AG09319 (cell line): ENCODE measurements at regions not wholly inside any gene's neighbourhood (a gene's known extent, or its start where the extent isn't known, plus 50 kb on each side); places are given as distances from the start of the nearest gene placed in this dataset.

ENCODE experiments used
- DNase-seq: peaks from one replicate; pipeline ENCODE4 v3.0.0-alpha.2; 2010; ENCODE audit warnings: low read depth; ENCODE audit errors: extremely low read depth
- CTCF ChIP-seq: IDR thresholded peaks from 2 replicates; pipeline ENCODE4 v1.5.1; 2011; ENCODE audit warnings: low read depth, mild to moderate bottlenecking, inconsistent platforms, low read length, moderate library complexity

DNA sequence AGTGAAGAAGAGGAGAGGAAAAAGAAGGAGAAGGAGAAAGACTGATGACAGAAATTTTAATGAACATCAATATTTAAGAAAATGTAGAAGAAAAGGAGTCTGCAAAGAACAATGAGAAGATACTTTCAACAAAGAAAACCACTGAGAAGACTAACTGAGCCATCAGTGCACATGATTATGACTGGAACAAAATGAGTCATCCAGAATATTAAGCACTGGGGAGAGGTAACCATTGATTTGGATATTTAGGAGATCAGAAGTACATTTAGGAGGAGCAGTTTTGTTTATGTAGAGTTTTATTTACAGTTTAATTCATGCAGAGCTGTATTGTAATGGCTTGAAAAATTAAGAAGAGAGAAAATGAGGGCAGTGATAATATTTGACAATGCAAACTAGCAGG is 159.1 kb downstream of the C12orf50 start:
- DNase-seq: no peak
- no peak for TF ChIP-seq CTCF

- TF ChIP-seq CTCF: peak; percentile 64
- DNase-seq: no peak
These were observed 162.5 kb downstream of the C12orf50 start for GRCh38 chr12:87866578-87867292.

DNA sequence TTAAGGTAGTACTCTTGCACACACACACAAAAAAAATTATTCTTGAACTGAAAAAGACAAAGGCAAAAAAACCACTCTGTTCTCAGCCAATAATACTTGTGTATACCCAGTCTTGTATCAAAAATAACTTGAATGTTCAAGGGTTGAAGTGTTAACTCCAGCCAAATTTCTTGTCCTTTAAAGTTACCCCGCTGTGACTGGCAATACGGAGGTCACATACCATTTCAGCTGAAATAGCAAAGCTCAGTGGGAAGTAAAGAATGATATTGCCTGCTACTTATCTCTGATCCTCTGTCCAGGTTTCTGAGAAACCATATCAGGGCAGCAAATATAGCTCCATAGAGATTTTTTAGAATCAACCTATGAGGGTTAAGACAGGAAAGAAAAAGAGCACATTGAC is 167.4 kb downstream of the C12orf50 start:
- DNase-seq: no peak
- no peak for TF ChIP-seq CTCF

- no peak for DNase-seq
- TF ChIP-seq CTCF: no peak
These were observed 175.7 kb downstream of the C12orf50 start for GRCh38 chr12:87853448-87854003.

DNA sequence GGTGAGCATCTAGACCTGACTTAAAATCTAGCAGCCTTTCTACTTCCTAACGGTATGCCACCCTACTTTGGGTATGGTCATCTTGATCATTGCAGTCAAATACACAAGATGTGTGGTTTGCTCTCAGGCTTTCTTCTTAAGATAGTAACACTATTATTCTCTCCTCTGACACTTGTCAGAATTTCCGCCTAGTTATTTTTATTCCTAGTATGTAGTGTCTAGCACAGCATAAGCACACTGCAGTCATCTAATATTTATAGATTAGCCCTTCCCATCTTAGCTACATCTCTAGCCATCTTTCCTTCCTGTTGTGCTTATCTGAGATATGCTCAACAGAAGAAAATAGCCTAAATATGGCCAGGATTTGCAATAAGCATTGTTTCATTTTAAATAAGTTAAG is 180.1 kb downstream of the C12orf50 start:
- TF ChIP-seq CTCF: no peak

DNA sequence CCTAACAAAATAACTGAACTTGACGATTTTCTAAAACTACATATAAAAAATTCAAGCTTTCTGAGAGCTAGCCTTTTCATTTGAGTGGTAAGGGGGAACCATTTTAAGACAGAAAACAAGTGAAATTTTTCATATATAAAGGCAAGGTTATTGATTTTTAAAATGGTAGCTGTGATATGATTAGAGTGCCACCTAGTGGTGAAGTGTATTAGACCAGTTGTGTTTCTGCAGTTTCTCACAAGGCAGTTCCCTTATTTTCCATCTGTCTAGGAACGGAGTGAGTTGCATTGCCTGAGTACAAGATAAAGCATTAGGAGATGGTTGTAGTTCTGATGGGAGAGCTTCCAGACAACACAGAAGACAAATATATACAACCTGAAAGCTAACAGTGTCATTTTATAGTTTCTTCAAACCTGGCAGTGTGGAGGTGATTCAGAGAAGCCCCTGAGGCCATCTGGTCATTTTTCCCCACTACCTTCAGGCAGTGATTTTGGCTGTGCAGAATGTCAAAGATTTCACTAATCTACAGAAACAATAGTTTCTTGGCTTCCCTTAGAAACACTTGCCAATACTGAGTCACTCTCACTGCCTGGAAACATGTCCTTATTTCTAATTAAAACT is 180.8 kb downstream of the C12orf50 start:
- TF ChIP-seq CTCF: peak; percentile 67
- peak; percentile 32 for DNase-seq

More for the DNA sequence above, 180.1 kb downstream of the C12orf50 start:
- no peak for DNase-seq

DNA sequence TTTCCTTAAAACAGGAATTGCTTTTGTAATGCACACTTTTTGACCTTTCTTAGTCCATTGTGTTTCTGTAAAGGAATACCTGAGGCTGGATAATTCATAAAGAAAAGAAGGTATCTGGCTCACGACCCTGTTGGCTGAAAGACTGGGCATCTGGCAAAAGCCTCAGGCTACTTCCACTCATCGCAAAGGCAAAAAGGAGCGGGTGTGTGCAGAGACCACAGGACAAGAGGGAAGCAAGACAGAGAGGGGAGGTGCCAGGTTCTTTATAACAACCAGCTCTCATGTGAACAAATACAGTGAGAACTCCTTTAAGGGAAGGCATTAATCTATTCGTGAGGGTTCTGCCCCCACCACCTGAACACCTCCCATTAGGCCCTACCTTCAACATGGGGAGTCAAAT is 182.1 kb downstream of the C12orf50 start:
- TF ChIP-seq CTCF: no peak
- DNase-seq: no peak
